Coronary artery (tissue), 2 donors: ENCODE measurements at regions not wholly inside any gene's neighbourhood (a gene's known extent, or its start where the extent isn't known, plus 50 kb on each side); places are given as distances from the start of the nearest gene placed in this dataset.

ENCODE experiments used
- DNase-seq: peaks from one replicate; pipeline ENCODE4 v3.0.0-alpha.2; 2017; ENCODE audit warnings: low spot score
- H3K27ac ChIP-seq, 2 donors: fragments of 200-600 bp; sonication (generic); one replicate each; pipeline ENCODE4 v1.5.1; 2016 to 2019
- H3K4me3 ChIP-seq: fragments of 200-600 bp; sonication (generic); 2 replicates; pipeline ENCODE4 v1.5.1; 2016; ENCODE audit warnings: mild to moderate bottlenecking, moderate library complexity
- CTCF ChIP-seq: fragments of 200-600 bp; sonication (generic); IDR thresholded peaks from one replicate; pipeline ENCODE4 v1.5.1; 2019; ENCODE audit warnings: antibody characterized with exemption

GRCh38 chr1:8142955-8143629 is 117.0 kb upstream of the ERRFI1 start:
- H3K27ac ChIP-seq = no peak overlapping the region
- no peak for DNase-seq
- no peak overlapping the region for H3K4me3 ChIP-seq
- TF ChIP-seq CTCF = no peak

GRCh38 chr1:8139941-8140340 is 113.8 kb upstream of the ERRFI1 start:
- DNase-seq = no peak
- TF ChIP-seq CTCF = no peak
- Histone ChIP-seq H3K27ac (no peak overlapping the region), H3K4me3 (no peak overlapping the region)

GRCh38 chr1:8139383-8139782 is 113.3 kb upstream of the ERRFI1 start:
- H3K27ac ChIP-seq = no peak overlapping the region
- no peak for DNase-seq
- no peak for TF ChIP-seq CTCF
- no peak overlapping the region for H3K4me3 ChIP-seq

GRCh38 chr1:8138673-8139072 is 112.6 kb upstream of the ERRFI1 start:
- DNase-seq = no peak
- H3K4me3 ChIP-seq = no peak overlapping the region
- peak overlapping the region in 1 of 2 donors; percentile 89 for H3K27ac ChIP-seq
- no peak for TF ChIP-seq CTCF

- peak overlapping the region; percentile 86 to 89 for H3K27ac ChIP-seq
- H3K4me3 ChIP-seq = peak overlapping the region; percentile 45
- TF ChIP-seq CTCF = no peak
- DNase-seq = peak; percentile 84
These were observed 111.6 kb upstream of the ERRFI1 start for GRCh38 chr1:8137481-8138244.

- no peak for TF ChIP-seq CTCF
- Histone ChIP-seq H3K27ac (peak overlapping the region; percentile 86 to 89), H3K4me3 (no peak overlapping the region)
- no peak for DNase-seq
These were observed 110.7 kb upstream of the ERRFI1 start for GRCh38 chr1:8136766-8137165.

GRCh38 chr1:8135250-8135649 is 109.1 kb upstream of the ERRFI1 start:
- H3K27ac ChIP-seq = peak overlapping the region; percentile 89 to 95
- no peak for DNase-seq
- no peak for TF ChIP-seq CTCF
- H3K4me3 ChIP-seq = no peak overlapping the region
